CD4-positive, alpha-beta T cell treated with Interleukin-17A for 1 hour (primary cell): ENCODE measurements at regions not wholly inside any gene's neighbourhood (a gene's known extent, or its start where the extent isn't known, plus 50 kb on each side); places are given as distances from the start of the nearest gene placed in this dataset.

ENCODE experiments used
- DNase-seq: peaks from one replicate; pipeline ENCODE4 v3.0.0-alpha.2; 2020

- no peak for DNase-seq
These were observed 718.9 kb downstream of the BRD1 start for GRCh38 chr22:49108636-49109315.

- no peak for DNase-seq
These were observed 719.6 kb downstream of the BRD1 start for GRCh38 chr22:49107961-49108530.

GRCh38 chr22:49107561-49107960 lies 720.1 kb downstream of the BRD1 start:
- DNase-seq: no peak

- DNase-seq: no peak
These were observed 720.9 kb downstream of the BRD1 start for GRCh38 chr22:49106842-49107152.

- no peak for DNase-seq
These were observed 721.4 kb downstream of the BRD1 start for GRCh38 chr22:49106096-49106841.

- no peak for DNase-seq
These were observed 723.2 kb downstream of the BRD1 start for GRCh38 chr22:49104434-49104833.

GRCh38 chr22:49103314-49104059 lies 724.2 kb downstream of the BRD1 start:
- no peak for DNase-seq

- no peak for DNase-seq
These were observed 725.3 kb downstream of the BRD1 start for GRCh38 chr22:49102367-49102766.

- DNase-seq: no peak
These were observed 725.8 kb downstream of the BRD1 start for GRCh38 chr22:49101873-49102272.

GRCh38 chr22:49101225-49101624 lies 726.4 kb downstream of the BRD1 start:
- DNase-seq: no peak

GRCh38 chr22:49100773-49101172 lies 726.9 kb downstream of the BRD1 start:
- no peak for DNase-seq

GRCh38 chr22:49100316-49100715 lies 727.4 kb downstream of the BRD1 start:
- no peak for DNase-seq

- no peak for DNase-seq
These were observed 728.1 kb downstream of the BRD1 start for GRCh38 chr22:49099496-49100124.

- no peak for DNase-seq
These were observed 728.6 kb downstream of the BRD1 start for GRCh38 chr22:49099089-49099488.

- no peak for DNase-seq
These were observed 729.7 kb downstream of the BRD1 start for GRCh38 chr22:49097966-49098365.

- DNase-seq: no peak
These were observed 730.3 kb downstream of the BRD1 start for GRCh38 chr22:49097171-49097925.

GRCh38 chr22:49096476-49096875 lies 731.2 kb downstream of the BRD1 start:
- no peak for DNase-seq

- no peak for DNase-seq
These were observed 732.3 kb downstream of the BRD1 start for GRCh38 chr22:49095366-49095765.

GRCh38 chr22:49094858-49095257 lies 732.8 kb downstream of the BRD1 start:
- DNase-seq: no peak

GRCh38 chr22:49094151-49094550 lies 733.5 kb downstream of the BRD1 start:
- DNase-seq: no peak

- DNase-seq: no peak
These were observed 734.3 kb downstream of the BRD1 start for GRCh38 chr22:49093192-49093880.

GRCh38 chr22:49092716-49093115 lies 735.0 kb downstream of the BRD1 start:
- no peak for DNase-seq
